ENCODE measurements at regions not wholly inside any gene's neighbourhood (a gene's known extent, or its start where the extent isn't known, plus 50 kb on each side); places are given as distances from the start of the nearest gene placed in this dataset.

GRCh38 chrX:97984641-97985040, 1100.9 kb downstream of the RPA4 start:
- TF ChIP-seq JUND (IDR thresholded peaks at IDR 0.05; ENCODE audit: low read length) = no peak
- no peak for TF ChIP-seq RBBP5 (IDR thresholded peaks at IDR 0.05; ENCODE audit: borderline replicate concordance, low read depth, low read length)
- TF ChIP-seq SAP30 (IDR thresholded peaks at IDR 0.05; ENCODE audit: insufficient read depth, insufficient replicate concordance, low read length) = no peak
- TF ChIP-seq TAF1 (IDR thresholded peaks at IDR 0.05; ENCODE audit: low read depth, low read length) = no peak
- TF ChIP-seq PHF8 (conservative IDR thresholded peaks at IDR 0.05; ENCODE audit: low read depth, low read length) = no peak
- no peak for TF ChIP-seq CTCF (IDR thresholded peaks at IDR 0.05; ENCODE audit: control extremely low read depth in 1 of 3, insufficient read depth in 1 of 3, low read depth in 1 of 3, low read length in 3 of 3)
- no peak for TF ChIP-seq EZH2 (IDR thresholded peaks at IDR 0.05; ENCODE audit: low read depth, low read length, severe bottlenecking)
- no peak for TF ChIP-seq USF2 (IDR thresholded peaks at IDR 0.05; ENCODE audit: low read length)
- no peak for TF ChIP-seq SP1 (IDR thresholded peaks at IDR 0.05; ENCODE audit: low read depth, low read length)
- no peak for TF ChIP-seq CEBPB (IDR thresholded peaks at IDR 0.05; ENCODE audit: low read depth, low read length)
